ENCODE measurements at regions not wholly inside any gene's neighbourhood (a gene's known extent, or its start where the extent isn't known, plus 50 kb on each side); places are given as distances from the start of the nearest gene placed in this dataset.

DNA sequence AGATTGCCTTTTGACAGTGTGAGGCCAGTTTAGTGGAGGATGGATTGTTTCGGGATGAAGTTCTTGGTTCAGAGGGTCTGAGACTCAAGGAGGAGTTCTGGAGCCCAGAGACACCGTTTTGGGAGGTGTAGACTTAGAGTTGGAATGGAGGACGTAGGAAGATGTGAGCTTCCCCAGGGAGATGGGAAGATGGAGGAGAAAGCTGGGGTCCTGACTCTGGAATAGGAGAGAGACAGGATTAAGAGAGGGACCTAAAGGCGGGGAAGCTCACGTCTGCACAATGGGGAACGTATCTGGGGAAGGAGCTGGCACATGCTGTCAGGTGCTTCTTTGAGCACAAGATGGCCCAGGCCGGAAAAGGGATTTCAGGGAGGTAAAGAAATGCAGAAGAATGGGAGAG is 71.3 kb upstream of the CLDN5 start:
- TF ChIP-seq, protein P1, sequence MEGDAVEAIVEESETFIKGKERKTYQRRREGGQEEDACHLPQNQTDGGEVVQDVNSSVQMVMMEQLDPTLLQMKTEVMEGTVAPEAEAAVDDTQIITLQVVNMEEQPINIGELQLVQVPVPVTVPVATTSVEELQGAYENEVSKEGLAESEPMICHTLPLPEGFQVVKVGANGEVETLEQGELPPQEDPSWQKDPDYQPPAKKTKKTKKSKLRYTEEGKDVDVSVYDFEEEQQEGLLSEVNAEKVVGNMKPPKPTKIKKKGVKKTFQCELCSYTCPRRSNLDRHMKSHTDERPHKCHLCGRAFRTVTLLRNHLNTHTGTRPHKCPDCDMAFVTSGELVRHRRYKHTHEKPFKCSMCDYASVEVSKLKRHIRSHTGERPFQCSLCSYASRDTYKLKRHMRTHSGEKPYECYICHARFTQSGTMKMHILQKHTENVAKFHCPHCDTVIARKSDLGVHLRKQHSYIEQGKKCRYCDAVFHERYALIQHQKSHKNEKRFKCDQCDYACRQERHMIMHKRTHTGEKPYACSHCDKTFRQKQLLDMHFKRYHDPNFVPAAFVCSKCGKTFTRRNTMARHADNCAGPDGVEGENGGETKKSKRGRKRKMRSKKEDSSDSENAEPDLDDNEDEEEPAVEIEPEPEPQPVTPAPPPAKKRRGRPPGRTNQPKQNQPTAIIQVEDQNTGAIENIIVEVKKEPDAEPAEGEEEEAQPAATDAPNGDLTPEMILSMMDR (IDR thresholded peaks at IDR 0.05; ENCODE audit: low read depth, low read length) = no peak
- no peak for TF ChIP-seq EZH2phosphoT487 (IDR thresholded peaks at IDR 0.05; ENCODE audit: low read depth)
